Activated naive CD8-positive, alpha-beta T cell (primary cell): ENCODE measurements at regions not wholly inside any gene's neighbourhood (a gene's known extent, or its start where the extent isn't known, plus 50 kb on each side); places are given as distances from the start of the nearest gene placed in this dataset.

Source experiments
- H3K27ac Mint-ChIP-seq: one replicate; pipeline ENCODE4 v1.8.0; 2021; ENCODE audit warnings: mixed read lengths
- H3K27me3 Mint-ChIP-seq: one replicate; pipeline ENCODE4 v1.8.0; 2021; ENCODE audit warnings: mixed read lengths
- H3K36me3 Mint-ChIP-seq: one replicate; pipeline ENCODE4 v1.8.0; 2021; ENCODE audit warnings: mixed read lengths
- H3K4me1 Mint-ChIP-seq: one replicate; pipeline ENCODE4 v1.8.0; 2021; ENCODE audit warnings: low read depth, mixed read lengths
- H3K4me3 Mint-ChIP-seq: one replicate; pipeline ENCODE4 v1.8.0; 2021; ENCODE audit warnings: mild to moderate bottlenecking, mixed read lengths
- H3K9me3 Mint-ChIP-seq: one replicate; pipeline ENCODE4 v1.8.0; 2021; ENCODE audit warnings: low read depth, mixed read lengths

GRCh38 chr1:186620566-186621350 lies 59.5 kb downstream of the PTGS2 start:
- Mint-ChIP-seq H3K4me3 (no peak overlapping the region), H3K27me3 (peaks cover 4% of the 10 kb centered on the region), H3K4me1 (peaks cover 26% of the 10 kb centered on the region), H3K27ac (no peak overlapping the region), H3K36me3 (no peaks in the 10 kb centered on the region), H3K9me3 (peaks cover 4% of the 10 kb centered on the region)

- H3K27me3 Mint-ChIP-seq = no peaks in the 10 kb centered on the region
- H3K4me3 Mint-ChIP-seq = peak overlapping the region; percentile 73
- peaks cover 4% of the 10 kb centered on the region for H3K9me3 Mint-ChIP-seq
- H3K27ac Mint-ChIP-seq = no peak overlapping the region
- H3K4me1 Mint-ChIP-seq = peaks cover 44% of the 10 kb centered on the region
- H3K36me3 Mint-ChIP-seq = no peaks in the 10 kb centered on the region
These were observed 61.6 kb downstream of the PTGS2 start for GRCh38 chr1:186618401-186619170.

- no peak overlapping the region for H3K27ac Mint-ChIP-seq
- peak overlapping the region; percentile 79 for H3K4me3 Mint-ChIP-seq
- H3K36me3 Mint-ChIP-seq = no peaks in the 10 kb centered on the region
- H3K4me1 Mint-ChIP-seq = peaks cover 45% of the 10 kb centered on the region
- peaks cover 4% of the 10 kb centered on the region for H3K9me3 Mint-ChIP-seq
- no peaks in the 10 kb centered on the region for H3K27me3 Mint-ChIP-seq
These were observed 62.3 kb downstream of the PTGS2 start for GRCh38 chr1:186617926-186618325.

GRCh38 chr1:186616511-186616910 lies 63.7 kb downstream of the PTGS2 start:
- peaks cover 1% of the 10 kb centered on the region for H3K27me3 Mint-ChIP-seq
- H3K9me3 Mint-ChIP-seq = peaks cover 4% of the 10 kb centered on the region
- no peak overlapping the region for H3K27ac Mint-ChIP-seq
- H3K36me3 Mint-ChIP-seq = no peaks in the 10 kb centered on the region
- no peak overlapping the region for H3K4me3 Mint-ChIP-seq
- H3K4me1 Mint-ChIP-seq = peaks cover 45% of the 10 kb centered on the region

GRCh38 chr1:186615332-186615731 lies 64.9 kb downstream of the PTGS2 start:
- Mint-ChIP-seq H3K27me3 (peaks cover 3% of the 10 kb centered on the region), H3K4me1 (peaks cover 36% of the 10 kb centered on the region), H3K4me3 (no peak overlapping the region), H3K27ac (no peak overlapping the region), H3K36me3 (no peaks in the 10 kb centered on the region), H3K9me3 (peaks cover 4% of the 10 kb centered on the region)

- no peaks in the 10 kb centered on the region for H3K9me3 Mint-ChIP-seq
- peaks cover 14% of the 10 kb centered on the region for H3K27me3 Mint-ChIP-seq
- H3K27ac Mint-ChIP-seq = no peak overlapping the region
- H3K4me3 Mint-ChIP-seq = no peak overlapping the region
- H3K4me1 Mint-ChIP-seq = peaks cover 19% of the 10 kb centered on the region
- H3K36me3 Mint-ChIP-seq = no peaks in the 10 kb centered on the region
These were observed 69.1 kb downstream of the PTGS2 start for GRCh38 chr1:186611156-186611555.

- H3K27me3 Mint-ChIP-seq = peaks cover 23% of the 10 kb centered on the region
- no peak overlapping the region for H3K27ac Mint-ChIP-seq
- peaks cover 7% of the 10 kb centered on the region for H3K4me1 Mint-ChIP-seq
- no peaks in the 10 kb centered on the region for H3K36me3 Mint-ChIP-seq
- H3K9me3 Mint-ChIP-seq = no peaks in the 10 kb centered on the region
- no peak overlapping the region for H3K4me3 Mint-ChIP-seq
These were observed 71.0 kb downstream of the PTGS2 start for GRCh38 chr1:186609183-186609582.

GRCh38 chr1:186605762-186606350 lies 74.4 kb downstream of the PTGS2 start:
- no peak overlapping the region for H3K4me3 Mint-ChIP-seq
- peaks cover 26% of the 10 kb centered on the region for H3K27me3 Mint-ChIP-seq
- H3K27ac Mint-ChIP-seq = no peak overlapping the region
- H3K9me3 Mint-ChIP-seq = no peaks in the 10 kb centered on the region
- no peaks in the 10 kb centered on the region for H3K4me1 Mint-ChIP-seq
- H3K36me3 Mint-ChIP-seq = no peaks in the 10 kb centered on the region

- H3K4me3 Mint-ChIP-seq = no peak overlapping the region
- no peak overlapping the region for H3K27ac Mint-ChIP-seq
- H3K27me3 Mint-ChIP-seq = peaks cover 10% of the 10 kb centered on the region
- H3K9me3 Mint-ChIP-seq = peaks cover 11% of the 10 kb centered on the region
- H3K4me1 Mint-ChIP-seq = peaks cover 3% of the 10 kb centered on the region
- no peaks in the 10 kb centered on the region for H3K36me3 Mint-ChIP-seq
These were observed 84.3 kb downstream of the PTGS2 start for GRCh38 chr1:186595969-186596368.

- H3K36me3 Mint-ChIP-seq = no peaks in the 10 kb centered on the region
- no peaks in the 10 kb centered on the region for H3K27me3 Mint-ChIP-seq
- no peak overlapping the region for H3K27ac Mint-ChIP-seq
These were observed 101.8 kb downstream of the PTGS2 start for GRCh38 chr1:186578325-186579016.

GRCh38 chr1:186577633-186578032 lies 102.6 kb downstream of the PTGS2 start:
- H3K4me3 Mint-ChIP-seq = no peak overlapping the region
- no peaks in the 10 kb centered on the region for H3K4me1 Mint-ChIP-seq
- peaks cover 4% of the 10 kb centered on the region for H3K9me3 Mint-ChIP-seq
- no peaks in the 10 kb centered on the region for H3K36me3 Mint-ChIP-seq
- no peak overlapping the region for H3K27ac Mint-ChIP-seq
- H3K27me3 Mint-ChIP-seq = no peaks in the 10 kb centered on the region

More at GRCh38 chr1:186578325-186579016, 101.8 kb downstream of the PTGS2 start:
- H3K4me1 Mint-ChIP-seq = no peaks in the 10 kb centered on the region
- H3K9me3 Mint-ChIP-seq = peaks cover 9% of the 10 kb centered on the region
- H3K4me3 Mint-ChIP-seq = no peak overlapping the region

GRCh38 chr1:186577216-186577615 lies 103.0 kb downstream of the PTGS2 start:
- Mint-ChIP-seq H3K4me3 (no peak overlapping the region), H3K27ac (no peak overlapping the region), H3K9me3 (no peaks in the 10 kb centered on the region), H3K4me1 (peaks cover under 1% of the 10 kb centered on the region), H3K36me3 (no peaks in the 10 kb centered on the region), H3K27me3 (no peaks in the 10 kb centered on the region)

- Mint-ChIP-seq H3K4me3 (no peak overlapping the region), H3K27me3 (no peaks in the 10 kb centered on the region), H3K36me3 (no peaks in the 10 kb centered on the region), H3K4me1 (peaks cover 5% of the 10 kb centered on the region), H3K27ac (no peak overlapping the region), H3K9me3 (no peaks in the 10 kb centered on the region)
These were observed 104.9 kb downstream of the PTGS2 start for GRCh38 chr1:186575348-186575747.

- Mint-ChIP-seq H3K9me3 (no peaks in the 10 kb centered on the region), H3K4me3 (no peak overlapping the region), H3K4me1 (peaks cover 5% of the 10 kb centered on the region), H3K27ac (no peak overlapping the region), H3K27me3 (no peaks in the 10 kb centered on the region), H3K36me3 (no peaks in the 10 kb centered on the region)
These were observed 105.3 kb downstream of the PTGS2 start for GRCh38 chr1:186574926-186575325.

- H3K4me1 Mint-ChIP-seq = peaks cover 5% of the 10 kb centered on the region
- no peaks in the 10 kb centered on the region for H3K36me3 Mint-ChIP-seq
- H3K27me3 Mint-ChIP-seq = no peaks in the 10 kb centered on the region
- no peak overlapping the region for H3K27ac Mint-ChIP-seq
- H3K9me3 Mint-ChIP-seq = no peaks in the 10 kb centered on the region
- no peak overlapping the region for H3K4me3 Mint-ChIP-seq
These were observed 107.7 kb downstream of the PTGS2 start for GRCh38 chr1:186572509-186572908.
